Epithelial cell of proximal tubule (primary cell): ENCODE measurements at regions not wholly inside any gene's neighbourhood (a gene's known extent, or its start where the extent isn't known, plus 50 kb on each side); places are given as distances from the start of the nearest gene placed in this dataset.
"Not testable (repeated sequence)": the region's sequence is repeated elsewhere in the genome, so short reads cannot be mapped to it uniquely, and the experiment has no call there.

Experiments used
- DNase-seq: peaks from one replicate; pipeline ENCODE4 v3.0.0-alpha.2; 2011; ENCODE audit warnings: low read depth
- H3K4me3 ChIP-seq: 2 replicates; pipeline ENCODE4 v1.5.1; 2011; ENCODE audit warnings: low read depth, mild to moderate bottlenecking, low read length
- TF ChIP-seq, protein P1 (sequence below): conservative IDR thresholded peaks from 2 replicates; pipeline ENCODE4 v1.5.1; 2012; ENCODE audit warnings: low read depth, mild to moderate bottlenecking, low read length

DNA sequence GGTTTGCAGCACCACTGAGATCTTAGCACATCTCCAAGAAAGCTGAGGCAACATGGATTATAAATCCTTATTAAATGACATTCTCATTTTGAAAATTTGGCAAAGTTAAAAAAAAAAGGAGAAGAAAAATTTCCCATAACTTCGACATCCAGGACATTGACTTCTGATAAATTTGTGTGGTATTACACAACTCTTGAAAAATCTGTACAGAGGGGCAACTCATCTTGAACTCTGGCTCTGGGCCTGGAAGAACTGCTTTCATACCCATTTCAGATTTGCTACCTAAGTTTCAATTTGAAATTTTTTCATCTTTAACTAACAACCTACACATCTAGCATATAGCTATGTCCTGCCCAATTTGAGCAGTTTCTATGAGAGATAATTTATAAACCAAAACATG lies 118.0 kb upstream of the UGP2 start:
- DNase-seq = no peak
- no peak overlapping the region for H3K4me3 ChIP-seq
- TF ChIP-seq, protein P1, sequence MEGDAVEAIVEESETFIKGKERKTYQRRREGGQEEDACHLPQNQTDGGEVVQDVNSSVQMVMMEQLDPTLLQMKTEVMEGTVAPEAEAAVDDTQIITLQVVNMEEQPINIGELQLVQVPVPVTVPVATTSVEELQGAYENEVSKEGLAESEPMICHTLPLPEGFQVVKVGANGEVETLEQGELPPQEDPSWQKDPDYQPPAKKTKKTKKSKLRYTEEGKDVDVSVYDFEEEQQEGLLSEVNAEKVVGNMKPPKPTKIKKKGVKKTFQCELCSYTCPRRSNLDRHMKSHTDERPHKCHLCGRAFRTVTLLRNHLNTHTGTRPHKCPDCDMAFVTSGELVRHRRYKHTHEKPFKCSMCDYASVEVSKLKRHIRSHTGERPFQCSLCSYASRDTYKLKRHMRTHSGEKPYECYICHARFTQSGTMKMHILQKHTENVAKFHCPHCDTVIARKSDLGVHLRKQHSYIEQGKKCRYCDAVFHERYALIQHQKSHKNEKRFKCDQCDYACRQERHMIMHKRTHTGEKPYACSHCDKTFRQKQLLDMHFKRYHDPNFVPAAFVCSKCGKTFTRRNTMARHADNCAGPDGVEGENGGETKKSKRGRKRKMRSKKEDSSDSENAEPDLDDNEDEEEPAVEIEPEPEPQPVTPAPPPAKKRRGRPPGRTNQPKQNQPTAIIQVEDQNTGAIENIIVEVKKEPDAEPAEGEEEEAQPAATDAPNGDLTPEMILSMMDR = no peak

DNA sequence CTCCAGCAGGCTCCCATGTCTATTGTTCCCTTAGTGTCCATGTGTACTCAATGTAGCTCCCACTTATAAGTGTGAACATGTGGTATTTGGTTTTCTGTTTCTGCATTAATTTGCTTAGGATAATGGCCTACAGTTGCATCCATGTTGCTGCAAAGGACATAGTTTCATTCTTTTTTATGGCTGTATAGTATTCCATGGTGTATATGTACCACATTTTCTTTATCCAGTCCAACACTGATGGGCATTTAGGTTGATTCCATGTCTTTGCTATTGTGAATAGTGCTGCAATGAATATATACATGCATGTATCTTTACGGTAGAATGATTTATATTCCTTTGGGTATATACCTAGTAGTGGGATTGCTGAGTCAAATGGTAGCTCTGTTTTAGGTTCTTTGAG lies 116.5 kb upstream of the UGP2 start:
- not testable (repeated sequence) for H3K4me3 ChIP-seq, DNase-seq

GRCh38 chr2:63729362-63729761 lies 112.3 kb upstream of the UGP2 start:
- no peak overlapping the region for H3K4me3 ChIP-seq
- TF ChIP-seq, protein P1 = no peak
- DNase-seq = no peak

GRCh38 chr2:63729831-63730230 lies 111.9 kb upstream of the UGP2 start:
- DNase-seq = no peak
- H3K4me3 ChIP-seq = no peak overlapping the region
- TF ChIP-seq, protein P1 = no peak

DNA sequence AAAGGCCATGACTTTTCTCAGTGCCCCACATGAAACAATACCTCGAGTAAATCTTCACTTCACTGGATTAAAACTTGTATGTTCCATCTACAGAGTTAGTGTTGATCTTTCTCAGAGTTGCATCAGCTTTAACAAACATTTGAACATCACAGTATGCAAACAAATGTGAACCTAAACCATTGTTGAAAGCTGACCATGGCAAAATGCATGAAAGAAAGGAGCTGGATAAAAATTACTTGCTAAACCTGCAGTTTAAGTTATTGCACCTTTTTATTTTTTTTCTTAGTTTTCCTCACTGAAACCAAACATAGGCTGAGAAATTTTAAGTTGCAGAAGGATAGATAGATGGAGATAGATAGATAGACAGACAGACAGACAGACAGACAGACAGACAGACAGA lies 107.2 kb upstream of the UGP2 start:
- no peak for DNase-seq
- TF ChIP-seq, protein P1 = no peak
- H3K4me3 ChIP-seq = no peak overlapping the region

- DNase-seq = no peak
- TF ChIP-seq, protein P1 = no peak
- no peak overlapping the region for H3K4me3 ChIP-seq
These were observed 106.4 kb upstream of the UGP2 start for GRCh38 chr2:63735263-63735662.

DNA sequence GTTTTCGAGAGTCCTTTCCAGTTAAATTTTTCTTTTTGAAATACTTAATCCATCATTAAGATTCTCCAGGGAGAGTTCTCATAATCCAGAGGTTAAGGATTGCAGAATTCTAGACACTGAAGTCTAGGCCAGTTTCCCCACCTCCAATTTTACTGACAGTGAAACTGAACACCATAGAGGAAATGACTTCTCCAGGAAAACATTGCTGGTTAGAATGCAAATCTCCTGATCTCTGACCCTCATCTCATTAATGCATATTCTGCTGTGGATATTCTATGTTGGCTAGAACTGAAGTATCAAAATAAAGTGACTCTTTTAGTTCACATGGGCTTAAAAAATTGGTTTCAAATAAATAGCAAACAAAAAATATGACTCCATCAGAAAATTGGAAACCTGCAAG lies 105.8 kb upstream of the UGP2 start:
- DNase-seq = no peak
- TF ChIP-seq, protein P1 = no peak
- H3K4me3 ChIP-seq = no peak overlapping the region

- DNase-seq = no peak
- TF ChIP-seq, protein P1 = no peak
- no peak overlapping the region for H3K4me3 ChIP-seq
These were observed 105.3 kb upstream of the UGP2 start for GRCh38 chr2:63736354-63736753.
